ENCODE measurements at regions not wholly inside any gene's neighbourhood (a gene's known extent, or its start where the extent isn't known, plus 50 kb on each side); places are given as distances from the start of the nearest gene placed in this dataset.

- no peak for TF ChIP-seq ATF3 (IDR thresholded peaks at IDR 0.05)
- TF ChIP-seq CTCF (IDR thresholded peaks at IDR 0.05; ENCODE audit: low read depth, low read length, missing input control) = no peak
- TF ChIP-seq HNF4G (IDR thresholded peaks at IDR 0.05) = no peak
- TF ChIP-seq EGR1 (IDR thresholded peaks at IDR 0.05; ENCODE audit: low read depth in 2 of 2) = no peak
- no peak for TF ChIP-seq YY1 (IDR thresholded peaks at IDR 0.05)
- no peak for TF ChIP-seq REST (IDR thresholded peaks at IDR 0.05)
- no peak for TF ChIP-seq SP1 (IDR thresholded peaks at IDR 0.05)
These were observed 533.4 kb downstream of the KCNJ2 start for GRCh38 chr17:70702683-70703255.

Data from liver (tissue), 3 donors.